Urothelium cell line (cell line): ENCODE measurements at regions not wholly inside any gene's neighbourhood (a gene's known extent, or its start where the extent isn't known, plus 50 kb on each side); places are given as distances from the start of the nearest gene placed in this dataset.
"Not testable (repeated sequence)": the region's sequence is repeated elsewhere in the genome, so short reads cannot be mapped to it uniquely, and the experiment has no call there.

Source experiments
- DNase-seq: peaks from one replicate; pipeline ENCODE4 v3.0.0; 2011; ENCODE audit warnings: low spot score, mixed read lengths
- FAIRE-seq: peaks from 2 replicates; lab custom pipeline; 2011; peaks lifted over from hg19 to GRCh38; lab: Jason Lieb, UNC

DNA sequence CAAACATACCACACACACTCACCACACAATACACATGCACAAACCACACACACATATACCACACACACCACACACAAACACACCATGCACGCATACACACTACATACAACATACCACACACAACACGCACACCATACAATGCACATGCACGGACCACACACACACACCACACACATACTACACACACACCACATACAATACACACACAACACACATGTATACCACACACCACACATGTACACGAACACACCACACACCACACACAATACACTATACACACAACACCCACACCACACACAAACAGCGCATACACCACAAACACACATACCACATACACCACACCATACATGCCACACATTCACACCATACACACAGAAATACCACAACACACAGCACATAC lies 480.3 kb downstream of the DIRAS2 start:
- FAIRE-seq (peak; percentile 99), DNase-seq (no peak)

- DNase-seq (no peak), FAIRE-seq (no peak)
Measured at GRCh38 chr9:90162819-90163218, 479.8 kb downstream of the DIRAS2 start.

GRCh38 chr9:90165281-90165680 lies 477.3 kb downstream of the DIRAS2 start:
- FAIRE-seq = no peak
- no peak for DNase-seq

- FAIRE-seq, DNase-seq: not testable (repeated sequence)
Measured at GRCh38 chr9:90166374-90166773, 476.2 kb downstream of the DIRAS2 start.

DNA sequence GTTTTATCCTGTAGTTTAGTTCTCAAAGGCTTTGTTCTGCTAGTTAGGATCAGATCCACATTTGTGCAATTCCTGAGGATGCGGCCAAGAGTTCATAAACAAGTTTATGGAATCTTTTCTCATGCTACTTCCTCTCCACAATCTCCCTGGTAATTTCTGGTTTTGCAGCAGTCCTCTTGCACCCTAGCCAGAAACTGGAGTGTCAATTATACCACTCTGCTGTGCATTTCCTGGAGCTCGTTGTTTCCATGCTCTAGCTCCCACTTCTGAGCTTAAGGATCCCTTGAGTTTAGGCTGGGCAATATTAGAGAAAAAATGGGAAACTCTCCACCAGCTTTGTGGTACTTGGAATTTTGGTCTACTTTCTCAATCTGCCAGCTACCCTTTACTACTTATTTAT lies 474.7 kb downstream of the DIRAS2 start:
- FAIRE-seq = no peak
- DNase-seq = no peak

GRCh38 chr9:90169490-90169889 lies 473.1 kb downstream of the DIRAS2 start:
- FAIRE-seq (no peak), DNase-seq (no peak)

DNA sequence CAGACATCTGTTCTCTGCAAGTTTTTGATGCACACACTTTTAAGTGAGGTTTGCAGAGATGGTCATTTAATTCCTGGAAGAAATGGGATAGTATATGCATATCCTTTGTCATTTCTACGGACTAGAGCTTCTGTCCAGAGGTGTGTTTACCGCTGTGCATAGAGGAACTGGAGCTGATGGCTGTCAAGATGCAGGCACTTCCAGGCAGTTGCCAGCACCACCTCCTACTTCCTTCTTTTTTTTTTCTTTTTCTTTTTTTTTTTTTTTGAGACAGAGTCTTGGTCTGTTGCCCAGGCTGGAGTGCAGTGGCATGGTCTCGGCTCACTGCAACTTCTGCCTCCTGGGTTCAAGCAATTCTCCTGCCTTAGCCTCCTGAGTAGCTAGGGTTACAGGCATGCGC lies 468.7 kb downstream of the DIRAS2 start:
- FAIRE-seq, DNase-seq: not testable (repeated sequence)

GRCh38 chr9:90174346-90174745 lies 468.3 kb downstream of the DIRAS2 start:
- not testable (repeated sequence) for DNase-seq, FAIRE-seq

DNA sequence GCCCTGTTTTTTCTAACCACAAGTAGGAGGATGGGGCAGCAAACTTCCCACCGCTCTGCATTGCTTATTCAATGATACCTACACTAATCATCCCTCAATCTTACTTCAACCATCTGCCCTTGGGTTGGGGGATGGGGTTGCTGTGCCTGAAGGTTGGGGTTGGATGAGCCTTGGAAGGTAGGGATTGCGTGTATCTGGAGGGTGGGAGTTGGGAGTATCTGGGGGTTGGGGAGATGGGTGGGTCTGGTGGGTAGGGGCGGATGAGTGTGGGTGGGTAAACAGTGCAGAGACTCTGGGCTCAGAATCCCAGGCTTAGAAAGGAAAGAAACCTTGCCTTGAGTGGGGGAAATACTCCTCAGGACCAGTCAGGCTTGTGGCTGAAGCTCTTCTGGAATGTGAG lies 467.4 kb downstream of the DIRAS2 start:
- FAIRE-seq = no peak
- no peak for DNase-seq

DNA sequence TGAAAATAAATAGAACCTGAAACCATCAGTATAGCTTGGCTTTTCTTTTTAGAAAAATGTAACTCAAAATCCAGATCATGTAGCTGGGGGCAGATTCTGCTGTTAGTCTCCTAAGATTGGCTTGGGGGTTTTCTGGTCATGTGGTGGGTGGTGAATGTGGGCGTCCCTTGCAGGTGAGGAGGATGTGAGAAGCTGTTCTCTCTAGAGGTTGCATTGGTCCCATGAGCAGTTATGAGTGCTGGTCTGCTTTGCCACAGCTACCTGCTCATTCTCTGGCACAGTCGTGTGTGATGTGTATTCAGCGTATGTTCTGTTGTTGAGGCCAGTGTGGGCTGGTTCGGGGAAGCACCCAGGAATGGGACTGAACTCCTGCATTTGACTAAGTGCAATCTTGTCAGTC lies 466.8 kb downstream of the DIRAS2 start:
- no peak for FAIRE-seq
- no peak for DNase-seq

- FAIRE-seq (no peak), DNase-seq (no peak)
Measured at GRCh38 chr9:90176901-90177300, 465.7 kb downstream of the DIRAS2 start.

DNA sequence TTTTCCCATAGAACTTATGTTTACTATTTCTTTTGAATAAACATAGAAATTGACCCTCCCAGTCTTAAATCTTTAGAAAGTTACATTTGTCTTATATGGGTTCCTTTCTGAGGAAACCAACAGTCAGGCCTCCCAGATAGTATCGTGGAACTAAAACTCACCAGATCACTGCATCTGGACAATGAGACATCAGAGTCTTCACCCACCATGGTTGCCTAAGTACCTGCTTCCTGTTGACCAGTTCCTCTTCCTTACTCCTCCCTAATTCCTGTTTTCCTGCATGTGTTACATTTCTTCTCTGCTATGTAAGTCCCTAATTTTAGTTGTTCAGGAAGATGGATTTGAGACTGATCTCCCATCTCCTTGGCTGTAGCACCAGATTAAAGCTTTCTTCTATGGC lies 462.2 kb downstream of the DIRAS2 start:
- DNase-seq = no peak
- no peak for FAIRE-seq

DNA sequence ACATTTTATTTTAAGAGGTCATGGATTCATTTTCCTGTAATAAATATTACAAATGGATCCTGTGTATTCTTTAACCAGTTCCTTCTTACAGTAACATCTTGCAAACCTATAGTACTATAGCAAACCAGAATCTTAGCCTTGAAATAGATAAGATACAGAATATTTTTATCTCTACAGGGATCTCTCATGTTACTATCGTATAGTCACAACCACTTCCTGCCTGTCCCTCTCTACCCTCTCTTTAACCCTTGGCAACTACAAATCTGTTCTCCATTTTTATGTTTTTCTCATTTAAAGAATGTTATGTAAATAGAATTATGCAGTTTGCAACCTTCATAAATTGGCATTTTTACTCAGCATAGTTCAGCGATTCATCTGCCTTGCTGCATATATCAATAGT lies 454.0 kb downstream of the DIRAS2 start:
- FAIRE-seq = no peak
- no peak for DNase-seq

DNA sequence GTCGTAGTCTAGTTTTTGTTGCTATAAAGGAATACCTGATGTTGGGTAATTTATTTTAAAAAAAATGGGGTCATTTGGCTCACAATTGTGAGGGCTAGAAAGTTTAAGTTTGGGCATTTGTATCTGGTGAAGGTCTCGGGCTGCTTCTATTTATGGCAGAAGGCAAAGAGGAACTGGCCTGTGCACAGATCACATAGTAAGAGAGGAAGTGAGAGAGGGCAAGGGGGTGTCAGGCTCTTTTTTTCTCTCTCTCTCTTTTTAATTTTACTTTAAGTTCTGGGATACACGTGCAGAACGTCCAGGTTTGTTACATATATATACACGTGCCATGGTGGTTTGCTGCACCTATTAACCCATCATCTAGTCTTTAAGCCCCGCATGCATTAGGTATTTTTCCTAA lies 453.3 kb downstream of the DIRAS2 start:
- DNase-seq (no peak), FAIRE-seq (no peak)

- DNase-seq, FAIRE-seq: not testable (repeated sequence)
Measured at GRCh38 chr9:90192465-90192864, 450.2 kb downstream of the DIRAS2 start.

- no peak for FAIRE-seq
Measured at GRCh38 chr9:90198956-90199355, 443.7 kb downstream of the DIRAS2 start.

GRCh38 chr9:90201766-90202165 lies 440.9 kb downstream of the DIRAS2 start:
- FAIRE-seq (no peak), DNase-seq (no peak)

More at GRCh38 chr9:90198956-90199355, 443.7 kb downstream of the DIRAS2 start:
- DNase-seq = no peak

DNA sequence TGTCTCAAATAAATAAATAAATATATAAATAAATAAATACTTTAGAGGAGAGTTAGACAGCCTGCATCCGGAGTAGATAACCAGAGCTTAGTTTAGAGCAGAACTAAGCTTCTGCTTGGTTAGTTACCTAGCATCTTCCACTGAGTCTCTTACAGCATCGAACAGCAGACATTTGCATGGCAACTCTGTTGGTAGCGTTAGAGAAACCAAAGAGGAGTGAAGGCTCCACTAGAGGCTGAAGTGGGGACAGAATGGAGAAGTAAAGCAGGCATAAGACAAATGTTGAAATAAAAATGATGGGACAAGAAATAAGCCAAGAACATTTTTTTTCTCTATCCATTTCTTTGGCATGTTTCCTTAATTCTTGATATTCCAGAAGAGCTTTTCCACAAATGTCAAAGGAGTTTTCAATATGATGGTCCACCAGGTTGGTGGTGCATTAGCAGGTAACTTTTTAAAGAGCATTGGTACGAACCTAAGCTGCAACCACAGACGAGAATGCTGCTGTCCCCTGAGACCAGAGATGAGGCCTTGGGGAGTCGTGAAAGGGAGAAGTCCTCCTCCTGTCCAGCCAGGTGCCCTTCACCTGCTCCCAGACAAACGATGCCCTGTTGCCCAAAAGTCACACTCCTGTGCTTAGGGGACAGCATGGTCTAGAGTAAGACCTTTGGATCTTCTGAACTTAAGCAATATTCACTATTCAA lies 438.3 kb downstream of the DIRAS2 start:
- no peak for FAIRE-seq
- no peak for DNase-seq

- DNase-seq, FAIRE-seq: not testable (repeated sequence)
Measured at GRCh38 chr9:90213045-90213444, 429.6 kb downstream of the DIRAS2 start.

DNA sequence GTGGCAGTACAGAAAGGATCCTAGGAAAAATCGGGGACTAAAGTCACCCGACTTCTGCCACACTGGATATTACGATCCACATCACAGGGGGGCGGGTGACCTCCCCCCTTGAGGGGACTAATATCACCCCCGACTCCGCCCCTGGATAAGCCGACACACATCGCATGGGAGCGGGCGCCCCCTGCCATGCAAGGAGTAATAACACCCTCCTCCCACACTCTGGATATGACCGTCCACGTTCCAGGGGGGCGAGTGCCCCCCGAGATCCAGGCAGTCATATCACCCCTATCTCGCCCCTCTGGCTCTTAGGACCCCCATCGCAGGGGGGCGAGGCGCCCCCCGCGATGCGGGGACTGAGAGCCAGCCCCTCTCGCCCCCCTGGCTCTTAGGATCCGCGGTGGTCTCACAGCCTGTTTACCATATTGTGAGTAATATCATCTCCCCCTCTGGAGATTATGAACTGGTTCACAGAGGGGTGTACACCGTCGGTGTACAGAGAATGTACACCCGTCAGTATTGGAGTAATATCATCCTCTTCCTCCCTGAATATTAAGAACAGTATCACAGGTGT lies 423.0 kb downstream of the DIRAS2 start:
- DNase-seq (peak; percentile 66), FAIRE-seq (no peak)

GRCh38 chr9:90221899-90222298 lies 420.7 kb downstream of the DIRAS2 start:
- not testable (repeated sequence) for DNase-seq, FAIRE-seq

- not testable (repeated sequence) for DNase-seq, FAIRE-seq
Measured at GRCh38 chr9:90226839-90227338, 415.7 kb downstream of the DIRAS2 start.
